Pancreas (tissue), 10 donors: ENCODE measurements at regions not wholly inside any gene's neighbourhood (a gene's known extent, or its start where the extent isn't known, plus 50 kb on each side); places are given as distances from the start of the nearest gene placed in this dataset.

Experiments
- ATAC-seq, 4 donors: fragments of 200-7000 bp; cut with Tn5 transposase; one replicate each; pipeline versions ENCODE4 v1.8.0 to v1.9.1; 2020; ENCODE audit warnings: mild to moderate bottlenecking in 4 of 4, moderate library complexity in 4 of 4
- DNase-seq, 6 donors: peaks; one replicate each; pipeline ENCODE4 v3.0.0-alpha.2; 2020
- FAIRE-seq: peaks from 2 replicates; lab custom pipeline; 2012; peaks lifted over from hg19 to GRCh38; lab: Jason Lieb, UNC
- H3K27ac ChIP-seq, 4 donors: fragments of 200-600 bp; sonication (generic); 1 replicate in 3 of 4; 2 replicates in 1 of 4; pipeline versions ENCODE4 v1.5.0 to v1.8.0; 2020
- H3K27me3 ChIP-seq, 4 donors: fragments of 200-600 bp; one replicate each; pipeline ENCODE4 v1.8.0; 2021
- H3K36me3 ChIP-seq, 3 donors: fragments of 200-600 bp; sonication (generic) in 1 of 3; one replicate each; pipeline versions ENCODE4 v1.5.0 to v1.8.0; 2020 to 2021
- H3K4me1 ChIP-seq, 3 donors: fragments of 200-600 bp; one replicate each; pipeline ENCODE4 v1.8.0; 2021
- H3K4me3 ChIP-seq, 4 donors: fragments of 200-600 bp; sonication (generic) in 2 of 4; one replicate each; pipeline versions ENCODE4 v1.5.0 to v1.8.0; 2020 to 2021
- H3K9me3 ChIP-seq, 4 donors: fragments of 200-600 bp; one replicate each; pipeline ENCODE4 v1.8.0; 2021
- WGBS, 2 donors: extraction: QIAGEN DNeasy Blood & Tissue Kit; methylation state at CpG; one replicate each; pipeline ENCODE4 v1.1.7; 2013; 5-methylcytosine and 5-hydroxymethylcytosine counted together
- intact Hi-C, 3 donors: fragments of 100-400 bp; cut with DNase I; formaldehyde crosslinking; loops; one replicate each; pipeline versions ENCODE4 v1.11.1 to v1.14.2; 2022
- TF ChIP-seq, protein P1 (sequence below), 4 donors: fragments of 200-600 bp; sonication (generic) in 3 of 4; IDR thresholded peaks; one replicate each; pipeline versions ENCODE4 v1.5.0 to v1.8.0; 2021; ENCODE audit warnings: antibody characterized with exemption in 4 of 4
- donor health status: healthy with polysubstance abuse.
- donor health status: DM: no; HTN: no; CAD: no; lungs with moderate emphysema.
- donor health status: DM: no; HTN: no; CAD: no.
- donor health status: control.
- donor health status: control.
- donor health status: Bipolar disorder and iron deficiency.
- donor health status: DM: yes; HTN: yes; CAD: no.
- donor health status: DM: no; HTN: no; CAD: no.
- donor health status: DM: no; HTN: no; CAD: no.
- donor health status: DM: yes; HTN: yes; CAD: no.

DNA sequence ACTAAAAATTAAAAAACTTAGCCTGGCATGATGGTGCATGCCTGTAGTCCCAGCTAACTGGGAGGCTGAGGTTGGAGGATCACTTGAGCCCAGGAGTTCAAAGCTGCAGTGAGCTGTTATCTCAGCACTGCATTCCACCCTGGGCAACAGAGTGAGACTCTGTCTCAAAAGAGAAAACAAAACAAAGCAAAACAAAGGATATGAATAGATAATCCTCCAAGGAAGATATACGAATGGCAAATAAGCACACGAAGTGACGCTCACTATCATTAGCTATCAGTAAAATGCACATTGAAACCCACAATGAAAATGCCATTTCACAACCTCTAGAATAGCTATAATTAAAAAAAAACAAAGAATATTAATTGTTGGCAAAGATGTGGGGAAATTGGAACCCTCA, 386.2 kb upstream of the CCL2 start:
- no peak overlapping the region for H3K4me3 ChIP-seq
- intact Hi-C loops: no loop called here
- no peaks in the 10 kb centered on the region for H3K9me3 ChIP-seq
- DNase-seq (no peak), FAIRE-seq (no peak), ATAC-seq (no peak)
- no peaks in the 10 kb centered on the region for H3K4me1 ChIP-seq
- TF ChIP-seq, protein P1, sequence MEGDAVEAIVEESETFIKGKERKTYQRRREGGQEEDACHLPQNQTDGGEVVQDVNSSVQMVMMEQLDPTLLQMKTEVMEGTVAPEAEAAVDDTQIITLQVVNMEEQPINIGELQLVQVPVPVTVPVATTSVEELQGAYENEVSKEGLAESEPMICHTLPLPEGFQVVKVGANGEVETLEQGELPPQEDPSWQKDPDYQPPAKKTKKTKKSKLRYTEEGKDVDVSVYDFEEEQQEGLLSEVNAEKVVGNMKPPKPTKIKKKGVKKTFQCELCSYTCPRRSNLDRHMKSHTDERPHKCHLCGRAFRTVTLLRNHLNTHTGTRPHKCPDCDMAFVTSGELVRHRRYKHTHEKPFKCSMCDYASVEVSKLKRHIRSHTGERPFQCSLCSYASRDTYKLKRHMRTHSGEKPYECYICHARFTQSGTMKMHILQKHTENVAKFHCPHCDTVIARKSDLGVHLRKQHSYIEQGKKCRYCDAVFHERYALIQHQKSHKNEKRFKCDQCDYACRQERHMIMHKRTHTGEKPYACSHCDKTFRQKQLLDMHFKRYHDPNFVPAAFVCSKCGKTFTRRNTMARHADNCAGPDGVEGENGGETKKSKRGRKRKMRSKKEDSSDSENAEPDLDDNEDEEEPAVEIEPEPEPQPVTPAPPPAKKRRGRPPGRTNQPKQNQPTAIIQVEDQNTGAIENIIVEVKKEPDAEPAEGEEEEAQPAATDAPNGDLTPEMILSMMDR (IDR thresholded peaks at IDR 0.05): no peak
- H3K27ac ChIP-seq: no peak overlapping the region
- no peaks in the 10 kb centered on the region for H3K36me3 ChIP-seq
- WGBS, 2 donors: 81 to 87% methylated on average over 3 of the region's 3 CpGs
- peaks cover 0 to 6% (median 0%) of the 10 kb centered on the region in 4 donors for H3K27me3 ChIP-seq

GRCh38 chr17:33870936-33871335, 384.1 kb upstream of the CCL2 start:
- H3K36me3 ChIP-seq: no peaks in the 10 kb centered on the region

DNA sequence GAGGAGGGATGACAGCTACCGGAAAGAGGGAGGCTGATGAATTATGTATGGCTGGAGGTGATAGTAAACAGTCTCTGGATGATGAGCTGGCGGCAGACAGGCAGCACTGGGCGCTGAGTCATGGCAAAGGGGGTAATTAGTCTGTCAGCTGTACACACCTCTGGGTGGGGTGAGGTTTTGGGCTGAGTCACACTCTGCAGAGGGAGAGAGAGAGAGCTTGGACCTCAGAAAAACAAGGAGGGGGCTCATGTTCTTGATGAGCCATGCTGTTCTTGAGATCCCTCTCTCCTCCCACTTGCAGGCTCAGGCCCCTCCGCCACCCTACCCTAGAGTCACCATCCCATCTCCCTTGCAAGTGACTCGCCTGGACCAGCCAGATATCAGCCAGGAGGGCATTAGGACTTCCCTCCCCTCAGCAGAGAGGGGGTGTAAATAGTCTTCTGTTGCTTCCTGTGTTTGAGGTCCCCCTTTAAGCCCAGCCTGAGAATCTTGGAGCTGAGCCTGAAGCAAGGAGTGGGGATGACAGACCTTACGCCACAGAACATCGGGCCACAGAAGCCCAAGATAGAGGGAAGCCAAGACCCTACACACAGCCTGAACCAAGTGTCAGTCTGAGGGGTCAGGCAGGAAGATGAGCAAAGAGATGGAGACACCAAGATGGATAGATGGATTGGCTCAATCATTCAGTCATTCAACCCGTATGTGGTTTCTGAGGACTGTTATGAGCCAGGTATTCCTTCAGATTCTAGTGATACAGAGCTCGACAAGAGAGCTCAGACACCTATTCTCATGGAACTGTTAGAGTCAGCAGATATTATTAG, 383.2 kb upstream of the CCL2 start:
- Histone ChIP-seq H3K4me3 (no peak overlapping the region), H3K9me3 (no peaks in the 10 kb centered on the region), H3K27ac (no peak overlapping the region), H3K27me3 (peaks cover 0 to 6% (median 0%) of the 10 kb centered on the region in 4 donors), H3K36me3 (no peaks in the 10 kb centered on the region), H3K4me1 (no peaks in the 10 kb centered on the region)
- intact Hi-C loops: no loop called here
- FAIRE-seq: no peak
- 50 to 51% methylated on average over 9 of the region's 9 CpGs for WGBS, 2 donors
- TF ChIP-seq, protein P1 (IDR thresholded peaks at IDR 0.05): no peak
- ATAC-seq: peak in 1 of 4 donors; percentile 63
- no peak for DNase-seq

More at GRCh38 chr17:33870936-33871335, 384.1 kb upstream of the CCL2 start:
- DNase-seq: no peak
- TF ChIP-seq, protein P1 (IDR thresholded peaks at IDR 0.05): no peak
- no peak for ATAC-seq
- no peaks in the 10 kb centered on the region for H3K4me1 ChIP-seq
- H3K27me3 ChIP-seq: peaks cover 0 to 6% (median 0%) of the 10 kb centered on the region in 4 donors
- 58 to 76% methylated on average over 3 of the region's 3 CpGs for WGBS, 2 donors
- H3K4me3 ChIP-seq: no peak overlapping the region
- FAIRE-seq: no peak
- no peaks in the 10 kb centered on the region for H3K9me3 ChIP-seq
- intact Hi-C loops: no loop called here
- no peak overlapping the region for H3K27ac ChIP-seq

DNA sequence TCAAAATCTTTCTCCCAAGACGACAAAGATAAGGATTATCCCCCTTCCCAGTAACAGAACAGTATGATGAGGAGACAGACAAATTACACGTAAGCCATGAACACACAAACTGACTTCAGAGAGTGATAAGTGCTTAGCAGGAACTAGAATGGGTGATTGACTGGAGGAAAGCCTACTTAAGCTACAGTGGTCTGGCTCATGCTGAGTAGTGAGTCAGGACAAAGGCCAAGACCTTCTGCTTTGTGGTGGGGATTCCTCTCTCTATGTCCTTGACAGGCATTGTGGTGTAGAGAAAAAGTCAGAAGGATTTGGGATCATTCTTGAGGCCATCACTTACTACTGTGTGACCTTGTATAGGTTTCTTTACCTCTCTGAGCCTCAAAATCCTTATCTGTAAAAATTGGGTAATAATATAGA, 381.9 kb upstream of the CCL2 start:
- Histone ChIP-seq H3K27ac (no peak overlapping the region), H3K4me3 (no peak overlapping the region), H3K4me1 (no peaks in the 10 kb centered on the region), H3K36me3 (no peaks in the 10 kb centered on the region), H3K27me3 (peaks cover 0 to 6% (median 0%) of the 10 kb centered on the region in 4 donors), H3K9me3 (no peaks in the 10 kb centered on the region)
- TF ChIP-seq, protein P1 (IDR thresholded peaks at IDR 0.05): no peak
- intact Hi-C loops: no loop called here
- FAIRE-seq: no peak
- ATAC-seq: no peak
- no peak for DNase-seq
- WGBS, 2 donors: 58% methylated on average over 2 of the region's 2 CpGs

- Histone ChIP-seq H3K4me1 (no peaks in the 10 kb centered on the region), H3K27me3 (peaks cover 0 to 6% (median 0%) of the 10 kb centered on the region in 4 donors), H3K36me3 (no peaks in the 10 kb centered on the region), H3K27ac (no peak overlapping the region), H3K9me3 (no peaks in the 10 kb centered on the region), H3K4me3 (no peak overlapping the region)
- intact Hi-C loops: no loop called here
- DNase-seq (no peak), FAIRE-seq (no peak), ATAC-seq (no peak)
- TF ChIP-seq, protein P1 (IDR thresholded peaks at IDR 0.05): no peak
- WGBS, 2 donors: 61 to 80% methylated on average over 2 of the region's 2 CpGs
Observed at GRCh38 chr17:33874617-33875060, 380.4 kb upstream of the CCL2 start.
